H7 (cell line): ENCODE measurements at regions not wholly inside any gene's neighbourhood (a gene's known extent, or its start where the extent isn't known, plus 50 kb on each side); places are given as distances from the start of the nearest gene placed in this dataset.

Source experiments
- DNase-seq: peaks from one replicate; pipeline ENCODE4 v3.0.0; 2012
- H3K27me3 ChIP-seq: 2 replicates; pipeline ENCODE4 v1.6.0; 2011; ENCODE audit warnings: mild to moderate bottlenecking, low read length; ENCODE audit not compliant: control insufficient read depth, insufficient read depth
- H3K36me3 ChIP-seq: replicated peaks from 2 replicates; pipeline ENCODE4 v1.5.1; 2011; ENCODE audit warnings: low read length; ENCODE audit not compliant: control insufficient read depth, insufficient read depth
- H3K4me3 ChIP-seq: 2 replicates; pipeline ENCODE4 v1.5.1; 2011; ENCODE audit warnings: low read depth, mild to moderate bottlenecking, control low read depth, low read length, moderate library complexity; ENCODE audit not compliant: insufficient read depth

GRCh38 chr5:174159327-174160114 lies 114.0 kb downstream of the NSG2 start:
- DNase-seq, result no peak

GRCh38 chr5:174165406-174165805 lies 119.9 kb downstream of the NSG2 start:
- no peak overlapping the region for H3K4me3 ChIP-seq
- no peaks in the 10 kb centered on the region for H3K36me3 ChIP-seq
- H3K27me3 ChIP-seq, result no peaks in the 10 kb centered on the region
- DNase-seq, result no peak

More at GRCh38 chr5:174159327-174160114, 114.0 kb downstream of the NSG2 start:
- Histone ChIP-seq H3K27me3 (no peaks in the 10 kb centered on the region), H3K36me3 (no peaks in the 10 kb centered on the region), H3K4me3 (no peak overlapping the region)

- Histone ChIP-seq H3K4me3 (no peak overlapping the region), H3K36me3 (no peaks in the 10 kb centered on the region), H3K27me3 (no peaks in the 10 kb centered on the region)
- DNase-seq, result no peak
Observed at GRCh38 chr5:174166231-174167079, 120.9 kb downstream of the NSG2 start.

GRCh38 chr5:174167080-174167910 lies 121.8 kb downstream of the NSG2 start:
- Histone ChIP-seq H3K36me3 (no peaks in the 10 kb centered on the region), H3K27me3 (no peaks in the 10 kb centered on the region), H3K4me3 (no peak overlapping the region)
- no peak for DNase-seq

- H3K27me3 ChIP-seq, result no peaks in the 10 kb centered on the region
- peak; percentile 65 for DNase-seq
- H3K4me3 ChIP-seq, result no peak overlapping the region
- H3K36me3 ChIP-seq, result no peaks in the 10 kb centered on the region
Observed at GRCh38 chr5:174172152-174172551, 126.6 kb downstream of the NSG2 start.

GRCh38 chr5:174172566-174172965 lies 127.1 kb downstream of the NSG2 start:
- Histone ChIP-seq H3K27me3 (no peaks in the 10 kb centered on the region), H3K36me3 (no peaks in the 10 kb centered on the region), H3K4me3 (no peak overlapping the region)
- DNase-seq, result no peak

GRCh38 chr5:174173766-174174165 lies 128.3 kb downstream of the NSG2 start:
- no peak for DNase-seq
- H3K27me3 ChIP-seq, result no peaks in the 10 kb centered on the region
- no peaks in the 10 kb centered on the region for H3K36me3 ChIP-seq
- no peak overlapping the region for H3K4me3 ChIP-seq

- no peak for DNase-seq
- H3K4me3 ChIP-seq, result no peak overlapping the region
- no peaks in the 10 kb centered on the region for H3K36me3 ChIP-seq
- no peaks in the 10 kb centered on the region for H3K27me3 ChIP-seq
Observed at GRCh38 chr5:174175716-174176268, 130.3 kb downstream of the NSG2 start.

- H3K36me3 ChIP-seq, result no peaks in the 10 kb centered on the region
- H3K27me3 ChIP-seq, result no peaks in the 10 kb centered on the region
- no peak overlapping the region for H3K4me3 ChIP-seq
- DNase-seq, result no peak
Observed at GRCh38 chr5:174176511-174176910, 131.0 kb downstream of the NSG2 start.

- DNase-seq, result no peak
- H3K36me3 ChIP-seq, result no peaks in the 10 kb centered on the region
- H3K27me3 ChIP-seq, result no peaks in the 10 kb centered on the region
- no peak overlapping the region for H3K4me3 ChIP-seq
Observed at GRCh38 chr5:174177531-174177930, 132.0 kb downstream of the NSG2 start.

- H3K36me3 ChIP-seq, result no peaks in the 10 kb centered on the region
- DNase-seq, result no peak
- H3K4me3 ChIP-seq, result no peak overlapping the region
- no peaks in the 10 kb centered on the region for H3K27me3 ChIP-seq
Observed at GRCh38 chr5:174177976-174178605, 132.6 kb downstream of the NSG2 start.

- Histone ChIP-seq H3K4me3 (no peak overlapping the region), H3K36me3 (no peaks in the 10 kb centered on the region), H3K27me3 (no peaks in the 10 kb centered on the region)
- no peak for DNase-seq
Observed at GRCh38 chr5:174180639-174181038, 135.1 kb downstream of the NSG2 start.

GRCh38 chr5:174182111-174182510 lies 136.6 kb downstream of the NSG2 start:
- no peaks in the 10 kb centered on the region for H3K27me3 ChIP-seq
- H3K4me3 ChIP-seq, result no peak overlapping the region
- DNase-seq, result no peak
- H3K36me3 ChIP-seq, result no peaks in the 10 kb centered on the region

GRCh38 chr5:174183701-174184100 lies 138.2 kb downstream of the NSG2 start:
- Histone ChIP-seq H3K4me3 (no peak overlapping the region), H3K27me3 (no peaks in the 10 kb centered on the region), H3K36me3 (no peaks in the 10 kb centered on the region)
- no peak for DNase-seq
